Esophagus muscularis mucosa (tissue), 4 donors: ENCODE measurements at regions not wholly inside any gene's neighbourhood (a gene's known extent, or its start where the extent isn't known, plus 50 kb on each side); places are given as distances from the start of the nearest gene placed in this dataset.

ENCODE experiments used
- EP300 ChIP-seq: sonication (generic); formaldehyde crosslinking; IDR thresholded peaks from one replicate; pipeline ENCODE4 v1.6.1; 2017; ENCODE audit warnings: antibody characterized with exemption
- POLR2A ChIP-seq: fragments of 450-650 bp; IDR thresholded peaks from one replicate; pipeline ENCODE4 v1.6.1; 2017; ENCODE audit warnings: antibody characterized with exemption, moderate library complexity, mild to moderate bottlenecking, low read depth
- TF ChIP-seq, protein P1 (sequence below), 3 experiments: fragments of 200-600 bp in 2 of 3; fragments of 450-650 bp in 1 of 3; sonication (generic) in 2 of 3; IDR thresholded peaks; one replicate each; pipeline ENCODE4 v1.5.1; 2017 to 2019; ENCODE audit warnings: antibody characterized with exemption in 3 of 3, mild to moderate bottlenecking in 2 of 3, moderate library complexity in 1 of 3

GRCh38 chr12:59046763-59047534 lies 126.6 kb upstream of the LRIG3 start:
- TF ChIP-seq, protein P1, sequence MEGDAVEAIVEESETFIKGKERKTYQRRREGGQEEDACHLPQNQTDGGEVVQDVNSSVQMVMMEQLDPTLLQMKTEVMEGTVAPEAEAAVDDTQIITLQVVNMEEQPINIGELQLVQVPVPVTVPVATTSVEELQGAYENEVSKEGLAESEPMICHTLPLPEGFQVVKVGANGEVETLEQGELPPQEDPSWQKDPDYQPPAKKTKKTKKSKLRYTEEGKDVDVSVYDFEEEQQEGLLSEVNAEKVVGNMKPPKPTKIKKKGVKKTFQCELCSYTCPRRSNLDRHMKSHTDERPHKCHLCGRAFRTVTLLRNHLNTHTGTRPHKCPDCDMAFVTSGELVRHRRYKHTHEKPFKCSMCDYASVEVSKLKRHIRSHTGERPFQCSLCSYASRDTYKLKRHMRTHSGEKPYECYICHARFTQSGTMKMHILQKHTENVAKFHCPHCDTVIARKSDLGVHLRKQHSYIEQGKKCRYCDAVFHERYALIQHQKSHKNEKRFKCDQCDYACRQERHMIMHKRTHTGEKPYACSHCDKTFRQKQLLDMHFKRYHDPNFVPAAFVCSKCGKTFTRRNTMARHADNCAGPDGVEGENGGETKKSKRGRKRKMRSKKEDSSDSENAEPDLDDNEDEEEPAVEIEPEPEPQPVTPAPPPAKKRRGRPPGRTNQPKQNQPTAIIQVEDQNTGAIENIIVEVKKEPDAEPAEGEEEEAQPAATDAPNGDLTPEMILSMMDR (IDR thresholded peaks at IDR 0.05): no peak
- no peak for TF ChIP-seq EP300
- no peak for TF ChIP-seq POLR2A
